Stimulated activated naive CD8-positive, alpha-beta T cell treated with anti-CD3 and anti-CD28 coated beads, Interleukin-15, Interleukin-2, amounts not matched to agents 100 U/mL and 50 U/mL, for 24 hours (primary cell): ENCODE measurements at regions not wholly inside any gene's neighbourhood (a gene's known extent, or its start where the extent isn't known, plus 50 kb on each side); places are given as distances from the start of the nearest gene placed in this dataset.
A peak's percentile ranks its signal among the peaks of the same experiment; 100 is the strongest.

Experiments
- ATAC-seq: fragments of 150-1000 bp; cut with Tn5 transposase; one replicate; pipeline ENCODE4 v1.10.0; 2021
- DNase-seq: peaks from one replicate; pipeline ENCODE4 v3.0.0; 2021

- ATAC-seq (peak; percentile 38), DNase-seq (peak; percentile 21)
Observed at GRCh38 chr6:14664112-14664601, 546.6 kb downstream of the CD83 start.

DNA sequence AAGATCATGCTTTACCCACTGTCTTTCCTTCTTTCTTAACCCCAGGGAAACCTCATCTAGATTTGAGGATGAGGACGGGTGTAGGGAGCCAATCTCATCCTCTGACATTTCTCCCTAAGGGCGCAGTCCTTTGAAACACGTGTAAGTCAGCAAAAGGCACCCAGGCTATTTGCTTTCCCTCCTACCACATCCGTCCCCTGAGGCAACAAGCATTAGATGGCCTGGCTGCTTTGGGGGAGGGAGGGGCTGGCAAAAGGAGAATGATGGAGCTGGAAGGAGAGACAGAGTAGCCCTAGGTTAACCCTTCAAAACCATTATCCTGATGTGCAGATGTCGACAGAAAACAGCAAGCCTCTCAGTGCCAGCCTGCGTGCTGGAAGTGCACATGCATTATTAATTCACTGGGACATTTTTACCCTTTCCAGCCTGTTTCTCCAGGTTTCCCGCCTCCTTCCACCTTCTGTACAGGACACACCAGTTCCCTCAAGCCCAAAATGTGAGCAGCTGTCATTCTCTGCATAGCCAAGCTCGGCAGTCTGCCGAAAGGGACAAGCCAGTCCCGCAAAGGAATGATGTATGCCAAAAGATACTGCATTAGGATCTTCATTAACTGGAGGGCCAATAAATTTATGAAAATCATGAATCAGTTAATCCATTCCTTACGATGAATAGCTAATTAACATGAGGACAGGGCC, 547.2 kb downstream of the CD83 start:
- ATAC-seq: no peak

GRCh38 chr6:14665827-14666724, 548.5 kb downstream of the CD83 start:
- DNase-seq (peak; percentile 65), ATAC-seq (peak; percentile 85)

More for the DNA sequence above, 547.2 kb downstream of the CD83 start:
- no peak for DNase-seq

GRCh38 chr6:14670806-14671205, 553.2 kb downstream of the CD83 start:
- DNase-seq (no peak), ATAC-seq (no peak)

- DNase-seq: no peak
- ATAC-seq: no peak
Observed at GRCh38 chr6:14671261-14671681, 553.7 kb downstream of the CD83 start.

DNA sequence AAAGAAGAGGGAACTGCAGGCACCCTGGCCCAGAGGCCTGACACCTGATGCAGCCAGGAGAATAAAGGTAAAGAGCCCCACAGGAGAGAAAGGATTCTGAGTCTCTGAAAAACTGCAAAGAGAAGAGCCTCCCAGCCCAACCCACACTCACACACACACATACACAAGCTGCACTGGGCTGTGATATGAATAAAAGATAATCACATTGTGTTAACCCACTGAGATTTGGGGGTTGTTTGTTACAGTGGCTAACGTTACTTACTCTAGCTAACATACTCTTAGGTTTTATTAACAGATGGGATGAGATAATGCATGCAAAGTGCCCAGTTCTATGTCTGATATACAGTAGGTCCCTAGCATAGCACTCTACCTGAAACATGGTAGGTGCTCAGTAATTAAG, 554.4 kb downstream of the CD83 start:
- ATAC-seq: no peak
- DNase-seq: no peak

DNA sequence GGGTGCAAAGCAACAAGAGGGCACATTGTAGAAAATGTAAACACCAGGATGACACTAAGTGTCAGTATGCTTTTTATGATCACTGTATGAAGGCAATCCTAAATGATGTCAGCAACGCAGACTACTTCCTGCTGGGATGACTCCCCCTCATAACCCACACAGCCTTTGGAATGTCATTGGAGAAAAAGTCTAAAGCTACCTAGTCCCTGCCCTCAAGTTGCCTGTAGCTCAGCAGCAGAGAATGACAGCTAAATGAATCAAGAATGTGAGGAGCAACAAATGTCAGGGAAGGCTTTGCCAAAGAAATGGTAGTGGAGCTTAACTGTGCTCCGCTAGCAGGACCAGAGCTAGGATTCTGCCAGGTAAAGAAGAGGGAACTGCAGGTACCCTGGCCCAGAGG, 555.6 kb downstream of the CD83 start:
- DNase-seq (no peak), ATAC-seq (no peak)

GRCh38 chr6:14674458-14674857, 556.9 kb downstream of the CD83 start:
- ATAC-seq: no peak
- DNase-seq: no peak

DNA sequence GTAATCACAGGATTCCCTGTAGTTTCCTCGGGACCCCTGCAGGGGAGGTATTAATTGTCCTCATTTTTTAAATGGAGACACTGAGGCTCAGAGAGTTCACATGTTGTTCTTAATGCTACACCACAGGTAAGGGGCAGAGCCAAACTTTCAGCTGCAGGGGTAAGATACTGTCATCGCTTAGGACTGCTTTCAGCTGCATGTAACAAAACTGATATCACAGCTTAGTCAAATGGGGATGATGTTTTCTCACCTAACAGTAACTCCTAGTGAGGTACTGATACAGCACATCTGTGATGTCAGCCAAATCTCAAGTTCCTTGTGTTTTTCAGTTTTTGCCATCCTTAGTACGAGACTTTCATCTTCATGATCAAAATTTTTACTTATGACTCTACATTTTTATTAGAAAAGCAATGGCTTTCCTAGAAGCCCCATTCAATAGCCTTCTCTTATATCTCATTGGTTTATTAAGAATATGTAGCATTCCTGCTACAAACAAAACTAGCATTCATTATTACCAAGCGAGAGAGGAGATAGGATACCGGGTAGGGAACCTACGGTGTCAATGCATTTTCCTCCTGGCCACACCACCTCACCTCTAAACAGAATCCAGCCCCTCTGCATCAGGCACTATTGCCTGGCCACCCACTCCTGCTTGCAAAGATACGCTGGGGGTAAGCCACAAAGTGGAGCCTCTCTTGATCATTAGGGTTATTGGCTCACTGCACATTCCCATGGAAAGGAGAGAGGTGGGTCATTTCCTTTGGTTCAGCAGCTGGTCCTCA, 557.5 kb downstream of the CD83 start:
- DNase-seq: no peak
- peak; percentile 60 for ATAC-seq

- DNase-seq (no peak), ATAC-seq (peak; percentile 34)
Observed at GRCh38 chr6:14676064-14676463, 558.5 kb downstream of the CD83 start.

GRCh38 chr6:14676977-14677781, 559.6 kb downstream of the CD83 start:
- DNase-seq (no peak), ATAC-seq (no peak)

DNA sequence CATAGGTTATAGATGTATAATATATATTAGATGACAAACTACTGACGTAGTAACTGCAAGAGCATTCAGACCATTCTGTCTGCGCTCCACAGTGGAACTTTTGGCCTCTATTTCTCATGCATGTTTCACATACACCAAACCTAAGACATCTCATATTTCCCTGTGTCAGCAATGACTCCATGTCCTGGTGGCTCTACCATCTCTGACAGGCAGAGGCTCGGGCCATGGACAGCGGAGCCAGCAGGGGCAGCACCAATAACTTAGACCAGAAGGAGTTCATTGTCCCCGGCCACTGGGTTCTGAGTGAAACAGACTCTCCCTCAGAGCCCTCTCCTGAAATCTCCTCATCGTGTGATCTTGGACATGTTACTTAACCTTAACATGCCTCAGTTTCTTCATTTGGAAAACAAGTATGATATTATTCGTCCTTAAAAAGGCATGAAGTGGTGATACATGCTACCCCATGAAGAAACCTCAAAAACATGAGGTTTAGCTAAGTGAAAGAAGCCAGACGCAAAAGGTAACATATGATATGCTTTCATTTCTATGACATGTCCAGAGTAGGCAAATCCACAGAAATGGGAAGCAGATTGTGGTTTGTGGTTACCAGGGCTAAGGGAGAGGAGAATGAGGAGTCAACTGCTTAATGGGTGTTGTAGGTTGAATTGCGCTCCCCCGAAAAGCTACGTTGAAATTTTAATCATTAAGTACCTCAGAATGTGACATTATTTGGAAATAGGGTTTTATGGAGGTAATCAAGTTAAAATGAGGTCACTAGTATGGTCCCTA, 564.0 kb upstream of the JARID2 start:
- ATAC-seq (no peak), DNase-seq (no peak)

DNA sequence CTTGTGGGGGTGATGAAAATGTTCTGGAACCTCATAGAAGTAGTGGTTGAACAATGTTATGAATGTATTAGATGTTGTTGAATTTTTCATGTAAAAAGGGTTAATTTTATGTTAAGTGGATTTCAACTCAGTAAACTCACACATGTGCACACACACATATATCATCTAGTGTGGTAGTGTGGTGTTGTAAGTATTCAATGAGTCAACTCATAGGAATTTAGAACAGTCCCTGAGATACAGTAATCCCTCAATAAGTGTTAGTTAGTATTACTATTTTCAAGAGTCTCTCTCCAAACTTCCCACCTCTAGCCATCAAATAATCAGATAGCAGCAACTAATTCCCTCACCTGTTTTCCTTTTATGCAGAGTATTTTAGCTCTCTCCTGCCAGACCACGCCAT, 563.1 kb upstream of the JARID2 start:
- no peak for ATAC-seq
- DNase-seq: no peak

- DNase-seq (no peak), ATAC-seq (no peak)
Observed at GRCh38 chr6:14689639-14690038, 556.2 kb upstream of the JARID2 start.

DNA sequence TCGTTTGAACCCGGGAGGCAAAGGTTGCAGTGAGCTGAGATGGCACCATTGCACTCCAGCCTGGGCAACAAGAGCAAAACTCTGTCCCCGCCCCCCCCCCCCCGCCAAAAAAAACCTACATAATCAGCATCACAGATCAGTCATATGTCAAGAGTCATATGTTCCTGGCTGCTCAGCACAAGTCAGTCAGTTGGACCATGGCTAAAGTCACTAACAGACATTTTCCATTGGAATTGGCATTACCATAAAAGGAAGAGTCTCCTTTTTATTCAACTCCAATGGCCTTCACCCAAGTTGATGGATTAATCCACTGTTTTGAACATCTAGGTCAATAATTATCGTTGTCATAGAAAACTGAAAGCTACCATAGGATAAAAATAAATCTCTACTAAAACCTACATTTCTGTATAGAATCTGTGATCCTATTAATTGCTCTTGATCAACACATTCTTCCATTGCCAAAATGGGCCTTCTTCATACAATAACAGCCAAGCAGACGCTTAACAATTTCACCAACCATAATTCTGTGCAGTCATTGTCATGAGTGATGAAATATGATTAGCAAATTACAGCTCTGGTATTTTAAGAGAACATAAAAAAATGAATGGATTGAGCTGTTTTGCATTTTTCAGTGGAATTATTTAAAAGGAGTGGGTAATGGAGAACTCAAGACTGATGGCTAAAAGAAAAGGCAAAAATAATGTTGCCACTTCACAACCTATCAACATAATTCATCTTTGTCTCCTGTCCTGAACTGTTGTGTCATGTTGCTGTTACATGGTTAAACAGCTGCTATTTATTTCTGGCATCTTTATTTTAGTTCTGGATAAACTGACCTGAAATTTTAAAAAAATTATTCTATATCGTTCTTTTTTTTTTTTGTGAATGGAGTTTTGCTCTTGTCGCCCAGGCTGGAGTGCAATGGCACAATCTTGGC, 555.5 kb upstream of the JARID2 start:
- no peak for DNase-seq
- no peak for ATAC-seq

- ATAC-seq (no peak), DNase-seq (no peak)
Observed at GRCh38 chr6:14692208-14692607, 553.7 kb upstream of the JARID2 start.

GRCh38 chr6:14693301-14694192, 552.3 kb upstream of the JARID2 start:
- ATAC-seq (no peak), DNase-seq (no peak)

- no peak for ATAC-seq
- DNase-seq: no peak
Observed at GRCh38 chr6:14694308-14694707, 551.6 kb upstream of the JARID2 start.

GRCh38 chr6:14695579-14695978, 550.3 kb upstream of the JARID2 start:
- no peak for ATAC-seq
- no peak for DNase-seq
